Neural cell (in vitro differentiated cells): ENCODE measurements at regions not wholly inside any gene's neighbourhood (a gene's known extent, or its start where the extent isn't known, plus 50 kb on each side); places are given as distances from the start of the nearest gene placed in this dataset.

Source experiments
- H2AFZ ChIP-seq: fragments of 200-600, 300-800 bp; sonication (generic), shearing (Covaris generic); 2 replicates; pipeline ENCODE4 v1.6.0; 2014; ENCODE audit warnings: low read depth, mild to moderate bottlenecking, antibody characterized with exemption, low read length, moderate library complexity
- H3F3A ChIP-seq: fragments of 200-600 bp; shearing (Covaris generic); 2 replicates; pipeline ENCODE4 v1.6.1; 2016; ENCODE audit warnings: mild to moderate bottlenecking, moderate library complexity, mixed read lengths, antibody characterized with exemption, low read length; ENCODE audit not compliant: insufficient read depth, poor library complexity, severe bottlenecking
- H3K27ac ChIP-seq: fragments of 200-600, 300-800 bp; sonication (generic), shearing (Covaris generic); 2 replicates; pipeline ENCODE4 v1.5.1; 2014; ENCODE audit warnings: mild to moderate bottlenecking, low read length, moderate library complexity
- H3K27me3 ChIP-seq: fragments of 300-800, 200-600 bp; sonication (generic), shearing (Covaris generic); 2 replicates; pipeline ENCODE4 v1.6.0; 2014; ENCODE audit warnings: mild to moderate bottlenecking, low read depth, low read length, moderate library complexity; ENCODE audit not compliant: insufficient read depth
- H3K36me3 ChIP-seq: fragments of 300-800, 200-600 bp; sonication (generic), shearing (Covaris generic); 2 replicates; pipeline ENCODE4 v1.5.1; 2014; ENCODE audit warnings: mild to moderate bottlenecking, antibody characterized with exemption, low read length, moderate library complexity; ENCODE audit not compliant: insufficient read depth
- H3K4me2 ChIP-seq: fragments of 300-800, 200-600 bp; sonication (generic), shearing (Covaris generic); 2 replicates; pipeline ENCODE4 v1.6.0; 2014; ENCODE audit warnings: mild to moderate bottlenecking, low read length
- H3K4me3 ChIP-seq: fragments of 300-800, 200-600 bp; sonication (generic), shearing (Covaris generic); 2 replicates; pipeline ENCODE4 v1.5.1; 2014; ENCODE audit warnings: mild to moderate bottlenecking, low read length, moderate library complexity
- H3K79me2 ChIP-seq: fragments of 200-600 bp; shearing (Covaris generic); replicated peaks from 2 replicates; pipeline ENCODE4 v1.6.0; 2014; ENCODE audit warnings: mild to moderate bottlenecking, low read length, moderate library complexity; ENCODE audit not compliant: insufficient read depth
- H3K9ac ChIP-seq: fragments of 300-800, 200-600 bp; sonication (generic), shearing (Covaris generic); 2 replicates; pipeline ENCODE4 v1.6.1; 2016; ENCODE audit warnings: mild to moderate bottlenecking, low read length, mixed read lengths
- H3K9me2 ChIP-seq: fragments of 200-600 bp; shearing (Covaris generic); 2 replicates; pipeline ENCODE4 v1.6.1; 2016; ENCODE audit warnings: mild to moderate bottlenecking, low read length, mixed read lengths; ENCODE audit not compliant: insufficient read depth
- H3K9me3 ChIP-seq: fragments of 200-600, 300-800 bp; sonication (generic), shearing (Covaris generic); 2 replicates; pipeline ENCODE4 v1.6.1; 2016; ENCODE audit warnings: mild to moderate bottlenecking, mixed run types, low read length, moderate library complexity, mixed read lengths
- H4K20me1 ChIP-seq: fragments of 200-600 bp; shearing (Covaris generic); 2 replicates; pipeline ENCODE4 v1.6.1; 2016; ENCODE audit warnings: mild to moderate bottlenecking, mixed run types; ENCODE audit not compliant: insufficient read depth
- EP300 ChIP-seq: fragments of 450-650 bp; conservative IDR thresholded peaks from 2 replicates; pipeline ENCODE4 v1.6.1; 2014; ENCODE audit warnings: antibody characterized with exemption, mild to moderate bottlenecking, moderate library complexity; ENCODE audit not compliant: poor library complexity, severe bottlenecking
- EZH2 ChIP-seq: fragments of 200-600, 300-800 bp; shearing (Covaris generic), sonication (generic); IDR thresholded peaks from 2 replicates; pipeline ENCODE4 v1.6.1; 2014; ENCODE audit warnings: antibody characterized with exemption, low read length, borderline replicate concordance, mild to moderate bottlenecking; ENCODE audit not compliant: insufficient read depth, poor library complexity, severe bottlenecking
- MXI1 ChIP-seq: fragments of 450-650 bp; conservative IDR thresholded peaks from 2 replicates; pipeline ENCODE4 v1.6.1; 2014; ENCODE audit warnings: antibody characterized with exemption, mild to moderate bottlenecking; ENCODE audit not compliant: poor library complexity, severe bottlenecking
- POLR2AphosphoS5 ChIP-seq: IDR thresholded peaks from 2 replicates; pipeline ENCODE4 v1.6.1; 2012
- RAD21 ChIP-seq: fragments of 450-650 bp; conservative IDR thresholded peaks from 2 replicates; pipeline ENCODE4 v1.6.1; 2014; ENCODE audit warnings: antibody characterized with exemption, mild to moderate bottlenecking, moderate library complexity
- SMC3 ChIP-seq: fragments of 450-650 bp; conservative IDR thresholded peaks from 2 replicates; pipeline ENCODE4 v1.6.1; 2014; ENCODE audit warnings: antibody characterized with exemption, mild to moderate bottlenecking, moderate library complexity; ENCODE audit not compliant: poor library complexity
- TAF1 ChIP-seq: IDR thresholded peaks from 2 replicates; pipeline ENCODE4 v1.6.1; 2012; ENCODE audit warnings: low read depth
- TF ChIP-seq, protein P1 (sequence below): fragments of 450-650 bp; IDR thresholded peaks from 2 replicates; pipeline ENCODE4 v1.5.1; 2014; ENCODE audit warnings: antibody characterized with exemption, mild to moderate bottlenecking, moderate library complexity; ENCODE audit not compliant: poor library complexity, severe bottlenecking

DNA sequence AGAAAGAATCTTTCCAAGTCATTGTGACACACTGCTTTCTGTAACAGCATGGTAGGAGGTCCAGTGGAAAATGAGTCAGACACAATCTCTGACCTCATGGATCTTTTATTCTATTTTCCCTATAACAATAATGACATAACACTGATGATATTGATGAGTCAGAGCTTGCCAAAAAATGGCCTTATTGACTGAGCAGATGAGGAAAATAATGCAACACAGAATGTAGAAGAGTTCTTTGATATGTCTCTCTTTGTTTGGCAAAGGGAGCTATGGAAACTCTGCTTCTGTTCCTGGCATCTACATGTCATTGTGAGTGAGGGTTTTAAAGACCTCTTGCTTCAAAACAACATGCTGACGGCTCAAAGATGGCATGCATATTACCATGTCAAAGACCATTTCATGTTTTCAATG, 443.1 kb upstream of the ZNF608 start:
- Histone ChIP-seq H3K4me3 (no peak overlapping the region), H3K9me3 (no peaks in the 10 kb centered on the region), H3K9me2 (no peaks in the 10 kb centered on the region), H3K27ac (no peak overlapping the region), H4K20me1 (no peaks in the 10 kb centered on the region), H3K36me3 (no peaks in the 10 kb centered on the region), H3K79me2 (no peaks in the 10 kb centered on the region), H3K4me2 (no peak overlapping the region), H3K27me3 (no peaks in the 10 kb centered on the region), H2AFZ (no peak overlapping the region), H3K9ac (no peak overlapping the region), H3F3A (no peaks in the 10 kb centered on the region)
- no peak for TF ChIP-seq SMC3
- no peak for TF ChIP-seq MXI1
- TF ChIP-seq EP300: peak; percentile 91
- no peak for TF ChIP-seq RAD21
- TF ChIP-seq POLR2AphosphoS5: peak; percentile 51
- TF ChIP-seq, protein P1, sequence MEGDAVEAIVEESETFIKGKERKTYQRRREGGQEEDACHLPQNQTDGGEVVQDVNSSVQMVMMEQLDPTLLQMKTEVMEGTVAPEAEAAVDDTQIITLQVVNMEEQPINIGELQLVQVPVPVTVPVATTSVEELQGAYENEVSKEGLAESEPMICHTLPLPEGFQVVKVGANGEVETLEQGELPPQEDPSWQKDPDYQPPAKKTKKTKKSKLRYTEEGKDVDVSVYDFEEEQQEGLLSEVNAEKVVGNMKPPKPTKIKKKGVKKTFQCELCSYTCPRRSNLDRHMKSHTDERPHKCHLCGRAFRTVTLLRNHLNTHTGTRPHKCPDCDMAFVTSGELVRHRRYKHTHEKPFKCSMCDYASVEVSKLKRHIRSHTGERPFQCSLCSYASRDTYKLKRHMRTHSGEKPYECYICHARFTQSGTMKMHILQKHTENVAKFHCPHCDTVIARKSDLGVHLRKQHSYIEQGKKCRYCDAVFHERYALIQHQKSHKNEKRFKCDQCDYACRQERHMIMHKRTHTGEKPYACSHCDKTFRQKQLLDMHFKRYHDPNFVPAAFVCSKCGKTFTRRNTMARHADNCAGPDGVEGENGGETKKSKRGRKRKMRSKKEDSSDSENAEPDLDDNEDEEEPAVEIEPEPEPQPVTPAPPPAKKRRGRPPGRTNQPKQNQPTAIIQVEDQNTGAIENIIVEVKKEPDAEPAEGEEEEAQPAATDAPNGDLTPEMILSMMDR: no peak

DNA sequence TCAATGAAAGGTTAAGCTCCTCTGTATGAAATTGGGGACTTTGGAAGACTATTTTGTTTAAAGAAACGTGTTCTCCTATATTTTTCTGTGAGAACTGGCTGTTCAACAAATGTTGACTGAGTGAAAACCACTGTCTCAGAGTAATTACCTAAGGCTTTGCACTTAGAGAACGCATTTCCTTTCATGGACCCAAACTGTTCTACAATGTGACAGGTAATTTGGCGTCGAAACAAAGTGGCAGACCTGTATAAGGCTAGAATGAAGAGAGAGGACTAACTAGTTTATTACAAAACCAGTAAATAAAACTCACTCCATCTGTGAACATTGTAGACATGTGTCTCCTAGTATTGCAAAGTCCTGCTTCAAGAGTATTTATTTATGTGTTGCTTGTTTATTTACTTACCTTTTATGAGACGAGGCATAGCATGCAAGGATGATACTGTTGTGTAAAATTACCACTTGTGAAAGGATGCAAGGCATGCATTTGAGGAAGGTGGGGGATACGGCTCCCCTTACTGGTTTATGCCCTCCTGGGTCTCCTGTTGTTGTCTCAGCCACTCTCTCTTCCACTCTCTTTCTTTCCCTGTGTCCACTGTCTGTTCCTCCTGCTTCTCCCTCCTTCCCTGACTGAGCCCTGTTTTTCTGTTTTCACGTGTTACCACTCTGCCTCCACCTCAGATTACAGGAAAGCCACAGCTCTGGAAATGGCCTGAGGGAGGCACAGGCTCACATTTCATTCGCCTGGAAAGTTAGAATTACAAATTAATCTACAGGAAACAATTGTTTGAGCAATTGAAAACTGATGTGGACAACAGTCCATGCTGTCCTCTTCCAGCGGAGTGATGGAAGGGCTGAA, 444.0 kb upstream of the ZNF608 start:
- no peak overlapping the region for H3K4me2 ChIP-seq
- H3K9me2 ChIP-seq: no peaks in the 10 kb centered on the region
- no peak overlapping the region for H2AFZ ChIP-seq

DNA sequence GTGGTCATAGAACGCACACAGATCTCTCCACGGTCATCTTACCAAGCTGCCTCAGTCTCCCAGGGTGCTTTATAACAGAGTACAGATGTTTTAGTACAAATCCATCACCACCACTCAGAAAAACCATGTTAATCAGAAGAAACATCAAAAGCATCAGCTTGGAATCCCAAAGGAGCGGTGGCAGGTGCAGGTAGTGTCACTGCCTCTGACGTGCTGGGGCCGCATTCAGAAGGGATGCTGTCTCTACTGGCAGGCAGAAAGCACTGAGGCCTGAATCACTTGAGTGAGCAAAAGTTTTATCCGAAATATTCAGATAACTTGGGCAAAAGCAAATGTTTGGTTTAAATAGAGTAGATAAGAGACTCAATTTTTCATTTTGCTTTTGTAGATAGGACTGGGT, 448.4 kb upstream of the ZNF608 start:
- Histone ChIP-seq H3K9me2 (no peaks in the 10 kb centered on the region), H3K4me3 (no peak overlapping the region), H4K20me1 (no peaks in the 10 kb centered on the region), H3K27ac (no peak overlapping the region), H3K36me3 (no peaks in the 10 kb centered on the region), H3K27me3 (no peaks in the 10 kb centered on the region), H3K9me3 (no peaks in the 10 kb centered on the region), H3K79me2 (no peaks in the 10 kb centered on the region), H3F3A (no peaks in the 10 kb centered on the region), H2AFZ (no peak overlapping the region), H3K4me2 (no peak overlapping the region), H3K9ac (no peak overlapping the region)
- TF ChIP-seq TAF1 (no peak), EZH2 (no peak), SMC3 (no peak)

More for the DNA sequence above, 444.0 kb upstream of the ZNF608 start:
- Histone ChIP-seq H3K9ac (no peak overlapping the region), H3K79me2 (no peaks in the 10 kb centered on the region), H4K20me1 (no peaks in the 10 kb centered on the region), H3K9me3 (no peaks in the 10 kb centered on the region), H3K4me3 (no peak overlapping the region), H3F3A (no peaks in the 10 kb centered on the region), H3K27ac (peak overlapping the region; percentile 14), H3K36me3 (no peaks in the 10 kb centered on the region), H3K27me3 (no peaks in the 10 kb centered on the region)
- TF ChIP-seq, protein P1: no peak
- peak; percentile 28 for TF ChIP-seq POLR2AphosphoS5
